ENCODE measurements at regions not wholly inside any gene's neighbourhood (a gene's known extent, or its start where the extent isn't known, plus 50 kb on each side); places are given as distances from the start of the nearest gene placed in this dataset.

DNA sequence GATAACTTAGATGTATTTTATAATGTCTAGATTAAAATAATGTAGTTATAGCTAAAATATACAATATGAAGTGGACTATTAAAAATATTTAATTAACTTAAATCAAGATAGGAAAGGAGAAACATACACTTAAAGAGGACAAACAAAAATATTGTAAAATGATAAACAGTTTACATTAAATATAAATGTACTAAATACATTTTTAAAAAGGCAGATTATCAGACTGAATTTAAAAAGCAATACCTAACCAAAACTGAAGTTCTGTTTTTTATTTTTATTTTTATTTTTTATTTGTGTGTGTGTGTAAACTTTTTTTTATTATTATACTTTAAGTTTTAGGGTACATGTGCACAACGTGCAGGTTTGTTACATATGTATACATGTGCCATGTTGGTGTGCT is 811.6 kb upstream of the INTU start (continued):
- TF ChIP-seq, protein P1, sequence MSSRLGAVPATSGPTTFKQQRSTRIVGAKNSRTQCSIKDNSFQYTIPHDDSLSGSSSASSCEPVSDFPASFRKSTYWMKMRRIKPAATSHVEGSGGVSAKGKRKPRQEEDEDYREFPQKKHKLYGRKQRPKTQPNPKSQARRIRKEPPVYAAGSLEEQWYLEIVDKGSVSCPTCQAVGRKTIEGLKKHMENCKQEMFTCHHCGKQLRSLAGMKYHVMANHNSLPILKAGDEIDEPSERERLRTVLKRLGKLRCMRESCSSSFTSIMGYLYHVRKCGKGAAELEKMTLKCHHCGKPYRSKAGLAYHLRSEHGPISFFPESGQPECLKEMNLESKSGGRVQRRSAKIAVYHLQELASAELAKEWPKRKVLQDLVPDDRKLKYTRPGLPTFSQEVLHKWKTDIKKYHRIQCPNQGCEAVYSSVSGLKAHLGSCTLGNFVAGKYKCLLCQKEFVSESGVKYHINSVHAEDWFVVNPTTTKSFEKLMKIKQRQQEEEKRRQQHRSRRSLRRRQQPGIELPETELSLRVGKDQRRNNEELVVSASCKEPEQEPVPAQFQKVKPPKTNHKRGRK (CRISPR knock-in tag; IDR thresholded peaks at IDR 0.05; ENCODE audit: borderline replicate concordance), result no peak
- TF ChIP-seq, protein P2, sequence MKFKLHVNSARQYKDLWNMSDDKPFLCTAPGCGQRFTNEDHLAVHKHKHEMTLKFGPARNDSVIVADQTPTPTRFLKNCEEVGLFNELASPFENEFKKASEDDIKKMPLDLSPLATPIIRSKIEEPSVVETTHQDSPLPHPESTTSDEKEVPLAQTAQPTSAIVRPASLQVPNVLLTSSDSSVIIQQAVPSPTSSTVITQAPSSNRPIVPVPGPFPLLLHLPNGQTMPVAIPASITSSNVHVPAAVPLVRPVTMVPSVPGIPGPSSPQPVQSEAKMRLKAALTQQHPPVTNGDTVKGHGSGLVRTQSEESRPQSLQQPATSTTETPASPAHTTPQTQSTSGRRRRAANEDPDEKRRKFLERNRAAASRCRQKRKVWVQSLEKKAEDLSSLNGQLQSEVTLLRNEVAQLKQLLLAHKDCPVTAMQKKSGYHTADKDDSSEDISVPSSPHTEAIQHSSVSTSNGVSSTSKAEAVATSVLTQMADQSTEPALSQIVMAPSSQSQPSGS (CRISPR knock-in tag; IDR thresholded peaks at IDR 0.05; ENCODE audit: borderline replicate concordance, low read depth), result no peak
- no peak for TF ChIP-seq ZNF263 (CRISPR knock-in tag; IDR thresholded peaks at IDR 0.05; ENCODE audit: low read depth)
- TF ChIP-seq TP53 (CRISPR knock-in tag; IDR thresholded peaks at IDR 0.05), result no peak
- no peak for TF ChIP-seq JAZF1 (CRISPR knock-in tag; IDR thresholded peaks at IDR 0.05)

DNA sequence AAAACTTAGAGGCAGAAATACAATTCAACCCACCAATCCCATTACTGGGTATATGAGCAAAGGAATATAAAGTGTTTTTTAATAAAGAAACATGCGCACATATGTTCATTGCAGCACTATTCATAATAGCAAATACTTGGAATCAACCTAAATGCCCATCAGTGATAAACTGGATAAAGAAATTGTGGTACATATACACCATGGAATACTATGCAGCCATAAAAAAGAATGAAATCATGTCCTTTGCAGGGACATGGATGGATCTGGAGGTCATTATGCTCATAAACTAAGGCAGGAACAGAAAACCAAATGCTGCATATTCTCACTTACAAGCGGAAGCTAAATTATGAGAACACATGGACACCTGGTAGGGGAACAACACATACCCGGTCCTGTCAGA is 807.7 kb upstream of the INTU start:
- no peak for ATAC-seq
- ChIA-PET CTCF (no interaction called here), POLR2A (no interaction called here)
- no peak for DNase-seq (ENCODE audit: low spot score)
- peaks cover 17% of the 10 kb centered on the region for H3K9me3 Mint-ChIP-seq
- no peaks in the 10 kb centered on the region for H3K36me3 Mint-ChIP-seq
- TF ChIP-seq ATF1 (CRISPR knock-in tag; IDR thresholded peaks at IDR 0.05) (no peak), HMGA2 (CRISPR knock-in tag; IDR thresholded peaks at IDR 0.05) (no peak), KAT7 (CRISPR knock-in tag; IDR thresholded peaks at IDR 0.05; ENCODE audit: borderline replicate concordance) (no peak), SP1 (CRISPR knock-in tag; conservative IDR thresholded peaks at IDR 0.05) (no peak), ZNF396 (CRISPR knock-in tag; IDR thresholded peaks at IDR 0.05; ENCODE audit: borderline replicate concordance) (no peak), FOXK1 (CRISPR knock-in tag; IDR thresholded peaks at IDR 0.05) (no peak), GRHL2 (CRISPR knock-in tag; IDR thresholded peaks at IDR 0.05; ENCODE audit: insufficient replicate concordance, severe bottlenecking) (no peak), ESRRA (CRISPR knock-in tag; IDR thresholded peaks at IDR 0.05; ENCODE audit: borderline replicate concordance) (no peak), FOXJ3 (CRISPR knock-in tag; IDR thresholded peaks at IDR 0.05; ENCODE audit: borderline replicate concordance) (no peak)
- TF ChIP-seq, protein P3, sequence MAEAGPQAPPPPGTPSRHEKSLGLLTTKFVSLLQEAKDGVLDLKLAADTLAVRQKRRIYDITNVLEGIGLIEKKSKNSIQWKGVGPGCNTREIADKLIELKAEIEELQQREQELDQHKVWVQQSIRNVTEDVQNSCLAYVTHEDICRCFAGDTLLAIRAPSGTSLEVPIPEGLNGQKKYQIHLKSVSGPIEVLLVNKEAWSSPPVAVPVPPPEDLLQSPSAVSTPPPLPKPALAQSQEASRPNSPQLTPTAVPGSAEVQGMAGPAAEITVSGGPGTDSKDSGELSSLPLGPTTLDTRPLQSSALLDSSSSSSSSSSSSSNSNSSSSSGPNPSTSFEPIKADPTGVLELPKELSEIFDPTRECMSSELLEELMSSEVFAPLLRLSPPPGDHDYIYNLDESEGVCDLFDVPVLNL (CRISPR knock-in tag; IDR thresholded peaks at IDR 0.05; ENCODE audit: borderline replicate concordance, low read depth), result no peak
- TF ChIP-seq, protein P1 (CRISPR knock-in tag; IDR thresholded peaks at IDR 0.05; ENCODE audit: borderline replicate concordance), result no peak
- TF ChIP-seq, protein P4, sequence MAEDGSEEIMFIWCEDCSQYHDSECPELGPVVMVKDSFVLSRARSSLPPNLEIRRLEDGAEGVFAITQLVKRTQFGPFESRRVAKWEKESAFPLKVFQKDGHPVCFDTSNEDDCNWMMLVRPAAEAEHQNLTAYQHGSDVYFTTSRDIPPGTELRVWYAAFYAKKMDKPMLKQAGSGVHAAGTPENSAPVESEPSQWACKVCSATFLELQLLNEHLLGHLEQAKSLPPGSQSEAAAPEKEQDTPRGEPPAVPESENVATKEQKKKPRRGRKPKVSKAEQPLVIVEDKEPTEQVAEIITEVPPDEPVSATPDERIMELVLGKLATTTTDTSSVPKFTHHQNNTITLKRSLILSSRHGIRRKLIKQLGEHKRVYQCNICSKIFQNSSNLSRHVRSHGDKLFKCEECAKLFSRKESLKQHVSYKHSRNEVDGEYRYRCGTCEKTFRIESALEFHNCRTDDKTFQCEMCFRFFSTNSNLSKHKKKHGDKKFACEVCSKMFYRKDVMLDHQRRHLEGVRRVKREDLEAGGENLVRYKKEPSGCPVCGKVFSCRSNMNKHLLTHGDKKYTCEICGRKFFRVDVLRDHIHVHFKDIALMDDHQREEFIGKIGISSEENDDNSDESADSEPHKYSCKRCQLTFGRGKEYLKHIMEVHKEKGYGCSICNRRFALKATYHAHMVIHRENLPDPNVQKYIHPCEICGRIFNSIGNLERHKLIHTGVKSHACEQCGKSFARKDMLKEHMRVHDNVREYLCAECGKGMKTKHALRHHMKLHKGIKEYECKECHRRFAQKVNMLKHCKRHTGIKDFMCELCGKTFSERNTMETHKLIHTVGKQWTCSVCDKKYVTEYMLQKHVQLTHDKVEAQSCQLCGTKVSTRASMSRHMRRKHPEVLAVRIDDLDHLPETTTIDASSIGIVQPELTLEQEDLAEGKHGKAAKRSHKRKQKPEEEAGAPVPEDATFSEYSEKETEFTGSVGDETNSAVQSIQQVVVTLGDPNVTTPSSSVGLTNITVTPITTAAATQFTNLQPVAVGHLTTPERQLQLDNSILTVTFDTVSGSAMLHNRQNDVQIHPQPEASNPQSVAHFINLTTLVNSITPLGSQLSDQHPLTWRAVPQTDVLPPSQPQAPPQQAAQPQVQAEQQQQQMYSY (CRISPR knock-in tag; IDR thresholded peaks at IDR 0.05), result no peak
- no peaks in the 10 kb centered on the region for H3K27me3 Mint-ChIP-seq (ENCODE audit: low read depth)
- H3K4me3 Mint-ChIP-seq, result no peak overlapping the region
- no peak overlapping the region for H3K27ac Mint-ChIP-seq
- no peaks in the 10 kb centered on the region for H3K4me1 Mint-ChIP-seq
